ENCODE measurements at regions not wholly inside any gene's neighbourhood (a gene's known extent, or its start where the extent isn't known, plus 50 kb on each side); places are given as distances from the start of the nearest gene placed in this dataset.

DNA sequence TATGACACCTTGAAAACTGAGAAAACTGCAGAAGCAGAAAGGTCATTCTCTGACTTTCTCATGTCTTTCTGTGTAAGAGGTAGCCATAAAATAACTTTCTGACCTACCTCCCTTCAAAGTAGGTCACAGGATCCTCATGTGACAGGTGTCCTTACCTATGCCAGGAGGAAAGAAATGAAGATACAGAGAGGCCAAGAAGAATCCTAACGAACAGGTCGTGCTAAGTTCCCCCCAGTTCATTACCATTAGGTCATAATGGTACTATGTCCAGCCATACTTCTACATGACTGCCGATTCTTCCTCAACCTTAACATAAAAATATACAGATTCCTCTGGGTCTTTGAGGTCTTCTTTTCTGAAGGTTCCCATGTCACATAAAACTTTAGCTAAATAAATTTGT is 118.6 kb downstream of the FOXB1 start:
- no peaks in the 10 kb centered on the region for H3K9me3 ChIP-seq
- DNase-seq: no peak
- no peaks in the 10 kb centered on the region for H3K36me3 ChIP-seq
- H3K4me3 ChIP-seq: no peak overlapping the region
- H3K27me3 ChIP-seq: peaks cover 3% of the 10 kb centered on the region; the same call in 1 of the 2 replicates

DNA sequence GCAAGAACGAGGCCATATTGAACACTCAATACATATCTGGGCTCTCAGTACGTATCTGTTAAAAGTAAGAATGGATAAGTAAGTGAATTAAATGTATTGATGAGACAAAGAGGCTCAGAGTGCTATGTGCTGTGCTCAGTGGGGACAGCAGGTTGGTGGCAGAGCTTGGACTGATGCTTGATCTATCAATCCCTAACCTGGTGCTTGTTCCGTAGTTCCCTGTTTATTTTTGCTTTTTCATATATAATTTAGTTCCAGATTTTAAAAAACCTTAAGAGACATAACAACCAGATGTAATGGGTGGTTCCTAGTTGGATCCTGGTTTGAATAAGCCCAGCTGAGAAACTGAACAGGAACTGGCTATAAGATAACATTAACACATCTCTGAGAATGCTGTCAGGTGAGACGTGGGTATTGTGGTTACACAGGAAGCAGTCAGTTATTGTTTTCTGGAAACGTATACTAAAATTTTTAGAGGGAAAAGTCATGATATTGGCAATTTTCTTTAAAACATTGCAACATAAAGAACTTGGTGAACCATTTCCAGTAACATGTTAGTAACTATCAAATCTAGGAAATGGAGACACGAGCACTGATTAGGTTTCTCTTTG is 120.5 kb downstream of the FOXB1 start:
- Histone ChIP-seq H3K4me3 (no peak overlapping the region), H3K27me3 (peaks cover 3% of the 10 kb centered on the region; the same call in 1 of the 2 replicates), H3K9me3 (no peaks in the 10 kb centered on the region), H3K36me3 (no peaks in the 10 kb centered on the region)
- DNase-seq: no peak

DNA sequence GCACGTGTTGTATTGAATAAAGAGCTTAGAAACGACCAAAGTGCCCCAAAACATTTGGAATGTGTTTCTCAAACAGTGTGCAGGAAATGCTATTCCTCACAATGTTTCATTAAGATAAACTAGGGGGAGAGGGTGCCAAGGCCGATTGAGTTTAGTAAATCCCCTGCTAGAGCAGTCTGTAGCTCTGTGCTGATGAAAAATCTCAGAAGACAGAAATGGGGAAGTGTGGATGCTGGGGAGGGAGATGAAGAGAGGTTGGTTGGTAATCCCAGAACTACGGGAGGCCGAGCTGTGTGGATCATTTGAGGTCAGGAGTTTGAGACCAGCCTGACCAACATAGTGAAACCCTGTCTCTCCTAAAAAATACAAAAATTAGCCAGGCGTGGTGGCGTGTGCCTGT is 121.2 kb downstream of the FOXB1 start:
- Histone ChIP-seq H3K9me3 (no peaks in the 10 kb centered on the region), H3K36me3 (no peaks in the 10 kb centered on the region), H3K4me3 (no peak overlapping the region), H3K27me3 (peaks cover 3% of the 10 kb centered on the region; the same call in 1 of the 2 replicates)
- DNase-seq: no peak

DNA sequence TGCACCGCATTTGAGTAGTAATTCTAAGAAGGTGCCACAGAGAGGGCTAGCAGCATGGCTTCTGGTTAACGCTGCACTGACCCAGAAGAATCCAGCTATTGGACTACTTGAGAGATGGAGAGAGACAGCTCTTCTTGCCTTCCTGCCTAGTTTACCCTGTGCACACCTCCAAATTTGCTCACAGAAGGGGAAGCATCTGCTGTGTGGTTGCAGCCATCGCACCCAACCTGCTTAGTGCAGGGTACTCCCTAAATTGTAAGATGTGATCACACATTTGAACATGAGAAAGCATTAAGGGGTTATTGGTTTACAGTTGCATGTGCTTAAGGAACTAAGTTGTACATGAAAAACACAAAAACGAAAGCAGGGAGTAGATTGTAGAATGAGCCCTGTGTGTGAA is 122.1 kb downstream of the FOXB1 start:
- Histone ChIP-seq H3K36me3 (no peaks in the 10 kb centered on the region), H3K4me3 (no peak overlapping the region), H3K27me3 (peaks cover 3% of the 10 kb centered on the region; the same call in 1 of the 2 replicates), H3K9me3 (no peaks in the 10 kb centered on the region)
- no peak for DNase-seq

DNA sequence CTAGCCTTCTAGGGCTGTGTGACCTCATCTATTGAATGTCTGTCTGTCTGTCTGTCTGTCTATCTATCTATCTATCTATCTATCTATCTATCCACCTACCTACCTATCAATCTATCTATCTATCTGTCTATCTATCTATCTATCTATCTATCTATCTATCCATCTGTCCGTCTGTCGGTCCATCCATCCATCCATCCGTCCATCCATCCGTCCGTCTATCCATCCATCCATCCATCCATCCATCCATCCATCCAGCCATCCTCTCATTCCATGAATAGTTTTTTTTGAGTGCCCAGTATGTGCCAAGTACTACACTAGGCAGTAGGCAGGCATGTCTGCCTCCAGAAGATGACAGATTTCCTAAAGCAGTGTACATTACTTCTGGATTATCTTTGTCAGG is 122.5 kb downstream of the FOXB1 start:
- no peak for DNase-seq
- H3K9me3 ChIP-seq: no peaks in the 10 kb centered on the region
- peaks cover 3% of the 10 kb centered on the region; the same call in 1 of the 2 replicates for H3K27me3 ChIP-seq
- no peak overlapping the region for H3K4me3 ChIP-seq
- no peaks in the 10 kb centered on the region for H3K36me3 ChIP-seq

DNA sequence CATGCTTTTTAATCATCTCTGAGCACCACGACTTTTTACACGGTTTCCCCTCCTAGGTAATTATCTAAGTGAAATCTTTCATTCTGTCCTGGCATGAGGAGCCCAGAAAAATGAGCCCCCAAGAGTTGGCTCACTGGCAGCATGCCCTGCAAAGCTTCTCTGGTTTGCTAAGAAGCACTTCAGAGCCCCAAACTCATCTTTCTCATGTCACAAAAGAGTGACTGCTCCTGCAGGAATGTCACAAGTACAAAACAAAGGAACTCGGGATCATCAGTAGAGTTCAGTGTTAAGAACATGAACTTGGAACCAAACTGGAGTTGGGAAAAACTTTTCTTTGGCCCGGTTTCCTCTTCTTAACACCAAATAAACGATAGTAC is 123.9 kb downstream of the FOXB1 start:
- no peak for DNase-seq
- H3K4me3 ChIP-seq: peak overlapping the region; percentile 52

DNA sequence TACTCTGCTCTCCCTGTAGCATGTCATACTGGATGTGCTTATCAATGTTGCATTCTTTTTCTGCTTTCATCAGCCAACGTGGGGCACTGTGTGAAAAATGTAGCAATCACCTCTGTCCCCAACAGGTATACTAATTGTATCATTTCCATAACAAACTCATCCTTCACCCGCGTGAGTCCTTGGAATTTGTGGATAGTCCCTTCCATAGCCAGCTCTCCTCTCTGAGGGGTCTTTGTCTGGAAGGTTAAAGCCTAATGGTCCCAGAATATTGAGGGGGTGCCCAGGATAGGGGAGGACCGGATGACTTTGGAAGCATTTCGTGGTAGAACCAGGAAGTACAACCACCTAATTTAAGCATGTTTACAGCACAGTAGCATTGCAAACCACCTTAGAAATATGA is 124.6 kb downstream of the FOXB1 start:
- Histone ChIP-seq H3K27me3 (peaks cover 5% of the 10 kb centered on the region; the same call in 1 of the 2 replicates), H3K4me3 (no peak overlapping the region; the same call in 1 of the 2 replicates), H3K9me3 (no peaks in the 10 kb centered on the region), H3K36me3 (no peaks in the 10 kb centered on the region)
- DNase-seq: no peak

More for the DNA sequence above, 123.9 kb downstream of the FOXB1 start:
- Histone ChIP-seq H3K36me3 (no peaks in the 10 kb centered on the region), H3K9me3 (no peaks in the 10 kb centered on the region), H3K27me3 (peaks cover 3% of the 10 kb centered on the region; the same call in 1 of the 2 replicates)

DNA sequence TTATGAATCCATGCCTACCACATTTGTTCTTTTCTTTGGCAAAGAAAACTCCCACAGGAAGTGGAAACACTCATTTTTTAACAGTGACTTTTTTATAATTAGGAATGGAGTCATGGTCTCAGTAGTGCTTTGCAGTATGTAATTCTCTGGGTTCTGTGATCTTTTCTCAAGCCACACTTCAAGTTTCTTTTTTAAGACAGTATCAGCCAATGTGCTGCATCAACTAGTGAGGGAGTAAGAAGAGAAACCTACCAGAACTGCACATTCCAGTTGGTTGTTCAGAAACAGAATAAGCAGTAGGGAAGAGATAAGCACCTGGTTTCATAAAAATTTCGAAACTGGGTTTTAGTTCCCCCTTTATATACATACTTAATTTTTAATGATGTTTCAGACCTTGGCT is 126.3 kb downstream of the FOXB1 start:
- no peak overlapping the region for H3K4me3 ChIP-seq
- no peak for DNase-seq
- no peaks in the 10 kb centered on the region for H3K36me3 ChIP-seq
- H3K9me3 ChIP-seq: no peaks in the 10 kb centered on the region
- peaks cover 5% of the 10 kb centered on the region for H3K27me3 ChIP-seq

DNA sequence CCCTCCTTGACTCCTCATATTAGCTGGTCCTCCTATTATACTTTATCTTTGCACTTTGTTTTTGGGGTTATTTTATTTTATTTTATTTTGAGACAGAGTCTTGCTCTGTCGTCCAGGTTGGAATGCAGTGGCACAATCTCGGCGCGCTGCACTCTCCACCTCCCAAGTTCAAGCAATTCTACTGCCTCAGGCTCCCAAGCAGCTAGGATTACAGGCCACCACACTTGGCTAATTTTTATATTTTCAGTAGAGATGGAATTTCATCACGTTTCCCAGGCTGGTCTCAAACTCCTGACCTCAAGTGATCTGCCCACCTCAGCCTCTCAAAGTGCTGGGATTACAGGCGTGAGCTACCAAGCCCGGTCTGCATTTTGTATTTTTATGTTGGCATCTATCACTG is 126.7 kb downstream of the FOXB1 start:
- Histone ChIP-seq H3K9me3 (no peaks in the 10 kb centered on the region), H3K4me3 (no peak overlapping the region), H3K27me3 (peaks cover 5% of the 10 kb centered on the region), H3K36me3 (no peaks in the 10 kb centered on the region)
- DNase-seq: no peak

DNA sequence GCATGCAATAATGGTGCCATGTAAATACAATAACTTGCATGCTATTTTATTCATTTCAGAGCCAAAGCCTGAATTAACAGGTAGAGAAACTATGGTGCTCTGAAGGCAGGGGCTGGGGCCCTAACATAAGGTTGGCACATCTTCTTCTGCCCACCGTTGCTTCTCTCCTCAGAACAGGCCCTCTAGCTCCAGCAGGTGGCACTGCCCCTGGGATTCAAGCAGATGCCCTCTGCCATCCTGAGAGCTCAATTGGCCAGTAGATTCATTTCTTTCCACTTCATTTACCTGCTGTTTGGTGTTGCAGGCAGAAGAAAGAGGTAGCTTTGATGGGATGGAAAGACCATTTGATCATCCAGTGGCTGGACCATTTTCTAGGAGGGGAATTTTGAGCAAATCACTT is 130.5 kb downstream of the FOXB1 start:
- Histone ChIP-seq H3K9me3 (no peaks in the 10 kb centered on the region), H3K36me3 (no peaks in the 10 kb centered on the region), H3K27me3 (peaks cover 2% of the 10 kb centered on the region; the same call in 1 of the 2 replicates), H3K4me3 (no peak overlapping the region)
- DNase-seq: peak; percentile 2

DNA sequence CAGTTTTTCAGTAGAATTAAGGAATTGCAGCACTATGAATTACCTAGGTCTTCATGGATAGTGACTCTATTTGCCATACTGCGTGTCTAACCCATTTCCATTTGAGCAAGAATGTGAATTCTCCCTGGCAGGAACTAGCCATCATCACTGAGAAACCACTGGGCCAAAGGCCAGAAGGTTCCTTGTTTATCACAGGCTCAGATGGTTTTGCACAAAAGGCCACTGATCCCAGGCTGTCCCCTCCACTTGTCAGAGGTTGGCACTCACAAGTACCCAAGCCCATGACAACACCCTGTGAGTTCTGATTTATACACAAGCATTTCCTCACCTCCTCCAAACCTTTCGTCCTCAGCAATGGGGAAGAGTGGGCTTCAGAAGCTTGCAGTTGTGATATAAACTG is 131.8 kb downstream of the FOXB1 start:
- DNase-seq: no peak

DNA sequence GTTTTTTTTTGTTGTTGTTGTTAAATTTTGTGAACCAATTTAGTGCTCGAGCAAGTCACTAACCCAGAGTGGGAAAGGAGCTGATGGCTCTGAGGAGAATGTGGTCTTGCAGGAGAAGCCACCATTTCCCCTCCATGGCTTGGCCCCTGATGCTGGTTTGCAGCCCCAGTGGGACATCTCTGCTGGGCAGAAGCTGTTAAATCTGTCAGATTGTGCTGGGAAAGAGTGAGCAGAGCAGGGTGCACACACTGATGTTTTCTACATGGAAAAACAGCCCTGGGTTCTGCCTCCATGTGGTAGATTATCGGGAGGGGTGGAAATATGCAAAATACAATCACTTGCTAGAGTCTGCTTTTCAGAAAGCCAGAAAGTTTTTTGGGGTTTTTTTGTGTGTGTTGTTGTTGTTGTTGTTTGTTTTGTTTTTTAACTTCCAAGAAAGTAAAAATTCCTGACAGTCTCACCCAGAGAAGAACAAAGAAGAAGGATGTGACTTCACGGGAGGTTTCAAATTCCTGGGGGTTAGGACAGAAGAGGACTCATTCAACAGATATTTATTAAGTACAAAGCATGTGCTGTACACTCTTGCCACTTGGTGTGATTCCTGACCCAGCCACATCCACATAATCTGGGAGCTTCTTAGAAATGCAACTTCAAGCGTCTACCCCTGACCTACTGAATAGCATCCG is 133.7 kb downstream of the FOXB1 start:
- Histone ChIP-seq H3K36me3 (no peaks in the 10 kb centered on the region), H3K4me3 (no peak overlapping the region), H3K27me3 (peaks cover 22% of the 10 kb centered on the region), H3K9me3 (no peaks in the 10 kb centered on the region)
- no peak for DNase-seq

More for the DNA sequence above, 131.8 kb downstream of the FOXB1 start:
- H3K36me3 ChIP-seq: no peaks in the 10 kb centered on the region
- peaks cover 7% of the 10 kb centered on the region for H3K27me3 ChIP-seq
- no peaks in the 10 kb centered on the region for H3K9me3 ChIP-seq
- H3K4me3 ChIP-seq: no peak overlapping the region

DNA sequence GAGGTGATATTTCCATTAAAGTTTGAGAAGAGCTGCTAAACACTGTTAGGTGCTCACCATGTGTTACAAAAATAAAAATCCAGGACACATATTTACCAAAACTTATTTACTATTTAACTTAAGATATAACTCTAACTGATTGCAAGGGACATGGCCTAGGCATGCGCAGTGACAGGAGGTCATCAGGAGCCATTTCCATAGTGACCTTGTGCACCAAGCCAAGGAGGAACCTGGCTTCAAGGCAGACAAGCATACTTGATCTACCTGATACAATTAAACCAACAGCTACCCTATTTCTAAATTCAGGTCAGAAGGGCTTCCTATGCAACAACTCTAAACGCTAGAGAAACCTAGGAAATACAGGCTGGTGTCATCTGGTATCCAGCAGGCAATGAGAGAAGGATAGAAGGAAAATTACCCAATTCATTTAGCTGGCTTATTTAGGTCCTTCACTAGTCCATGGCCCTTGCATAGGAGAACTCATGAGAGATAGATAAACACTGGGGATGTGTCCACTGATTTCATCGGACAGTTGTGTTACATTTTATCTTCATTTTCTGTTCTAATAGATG is 134.4 kb downstream of the FOXB1 start:
- Histone ChIP-seq H3K27me3 (peaks cover 24% of the 10 kb centered on the region), H3K4me3 (no peak overlapping the region), H3K9me3 (no peaks in the 10 kb centered on the region), H3K36me3 (no peaks in the 10 kb centered on the region)
- no peak for DNase-seq

DNA sequence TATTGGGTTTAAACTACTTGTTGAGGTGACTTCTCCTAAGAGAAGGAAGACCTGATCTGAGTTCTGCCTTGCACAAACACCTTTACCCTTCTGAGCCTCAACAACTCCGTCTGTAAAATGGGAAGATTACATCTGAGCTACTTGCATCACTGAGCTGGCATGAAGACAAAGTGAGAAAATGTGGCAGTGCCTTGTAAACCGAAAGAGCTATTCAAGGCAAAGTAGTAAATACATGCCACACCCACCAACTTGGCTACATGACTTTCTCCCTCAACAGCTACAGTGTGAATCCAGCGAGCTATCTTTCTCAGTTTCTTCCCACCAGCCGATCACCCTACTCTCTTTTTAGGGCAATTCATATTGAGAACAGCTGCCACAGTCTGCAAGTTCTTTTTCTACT is 148.3 kb downstream of the FOXB1 start:
- H3K27me3 ChIP-seq: peaks cover 25% of the 10 kb centered on the region
- no peak for DNase-seq
- H3K4me3 ChIP-seq: no peak overlapping the region
- H3K36me3 ChIP-seq: no peaks in the 10 kb centered on the region
- no peaks in the 10 kb centered on the region for H3K9me3 ChIP-seq

DNA sequence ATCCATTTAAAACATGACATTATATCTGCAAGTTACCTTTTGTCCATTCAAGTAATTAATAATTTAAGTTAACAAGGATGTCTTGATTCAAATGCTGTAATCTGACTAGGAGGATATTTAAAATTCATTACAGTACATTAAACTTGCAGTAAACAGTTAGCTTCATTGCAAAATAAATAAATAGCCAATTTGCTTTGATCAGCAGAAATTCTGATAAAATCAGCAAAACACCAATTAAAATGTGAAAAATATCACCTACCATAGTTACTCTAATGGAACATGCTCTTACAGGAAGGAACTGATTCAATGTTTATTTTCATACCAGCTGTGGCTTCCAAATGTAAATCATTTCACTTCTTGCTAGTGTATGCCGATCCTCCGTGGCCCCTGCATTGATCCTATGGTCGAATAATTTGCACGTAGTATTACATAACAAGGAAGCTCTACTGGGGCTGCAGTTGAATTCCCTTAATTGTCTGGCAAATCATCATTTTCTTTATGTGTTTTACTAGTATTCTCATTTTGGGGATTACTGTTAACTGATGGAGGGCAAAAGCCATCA is 150.7 kb downstream of the FOXB1 start:
- Histone ChIP-seq H3K4me3 (no peak overlapping the region), H3K36me3 (no peaks in the 10 kb centered on the region)
- no peak for DNase-seq

DNA sequence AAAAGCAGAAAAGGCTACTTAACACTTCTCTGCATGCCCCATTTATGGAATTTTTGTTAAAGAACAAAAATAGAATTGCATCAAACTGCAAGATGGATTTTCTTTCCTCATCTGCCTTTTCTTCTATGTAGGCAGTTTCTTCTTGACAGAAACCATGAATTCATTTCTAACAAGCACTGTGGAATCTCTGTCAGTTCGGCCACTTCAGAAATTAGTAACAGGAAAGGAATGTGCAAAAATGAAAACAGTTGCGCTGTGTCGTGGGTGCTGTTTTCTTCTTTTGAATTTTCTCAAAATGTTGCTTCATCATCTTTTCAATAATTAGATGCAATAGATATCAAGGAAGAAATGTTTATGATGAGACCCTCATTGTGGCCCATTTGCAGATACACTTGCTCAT is 151.6 kb downstream of the FOXB1 start:
- DNase-seq: no peak
- H3K4me3 ChIP-seq: no peak overlapping the region
- H3K36me3 ChIP-seq: no peaks in the 10 kb centered on the region
- H3K9me3 ChIP-seq: no peaks in the 10 kb centered on the region
- H3K27me3 ChIP-seq: peaks cover 20% of the 10 kb centered on the region

More for the DNA sequence above, 150.7 kb downstream of the FOXB1 start:
- peaks cover 20% of the 10 kb centered on the region for H3K27me3 ChIP-seq
- H3K9me3 ChIP-seq: no peaks in the 10 kb centered on the region

DNA sequence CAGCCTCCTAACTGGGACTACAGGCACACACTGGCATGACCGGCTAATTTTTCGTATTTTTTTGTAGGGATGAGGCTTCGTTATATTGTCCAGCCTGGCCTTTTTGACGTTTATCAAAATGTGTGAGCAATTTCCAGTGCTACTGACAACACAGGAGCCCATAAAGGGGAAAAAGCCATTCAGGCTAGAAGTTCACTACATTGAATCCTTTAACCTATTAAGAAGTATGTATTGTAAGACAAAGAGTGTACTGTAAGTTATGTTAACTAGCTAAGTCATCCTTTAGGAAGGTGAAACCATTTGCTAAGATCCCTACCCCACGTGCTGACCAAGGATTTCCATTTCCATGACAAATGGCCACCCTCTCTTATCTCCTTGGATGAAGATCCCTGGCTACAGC is 156.8 kb downstream of the FOXB1 start:
- DNase-seq: no peak
- H3K27me3 ChIP-seq: peaks cover 16% of the 10 kb centered on the region

More for the DNA sequence above, 156.8 kb downstream of the FOXB1 start:
- no peak overlapping the region for H3K4me3 ChIP-seq
- no peaks in the 10 kb centered on the region for H3K9me3 ChIP-seq
- H3K36me3 ChIP-seq: no peaks in the 10 kb centered on the region

Data from MG63 (cell line).